Lower leg skin (tissue), 3 donors: ENCODE measurements at regions not wholly inside any gene's neighbourhood (a gene's known extent, or its start where the extent isn't known, plus 50 kb on each side); places are given as distances from the start of the nearest gene placed in this dataset.

ENCODE experiments used
- POLR2A ChIP-seq, 2 donors: fragments of 450-650 bp; IDR thresholded peaks; one replicate each; pipeline ENCODE4 v1.6.1; 2016 to 2017; ENCODE audit warnings: antibody characterized with exemption in 2 of 2, mild to moderate bottlenecking in 1 of 2, moderate library complexity in 1 of 2
- TF ChIP-seq, protein P1 (sequence below), 3 donors: fragments of 450-650 bp; IDR thresholded peaks; one replicate each; pipeline ENCODE4 v1.5.1; 2016; ENCODE audit warnings: antibody characterized with exemption in 3 of 3, mild to moderate bottlenecking in 3 of 3, moderate library complexity in 2 of 3

DNA sequence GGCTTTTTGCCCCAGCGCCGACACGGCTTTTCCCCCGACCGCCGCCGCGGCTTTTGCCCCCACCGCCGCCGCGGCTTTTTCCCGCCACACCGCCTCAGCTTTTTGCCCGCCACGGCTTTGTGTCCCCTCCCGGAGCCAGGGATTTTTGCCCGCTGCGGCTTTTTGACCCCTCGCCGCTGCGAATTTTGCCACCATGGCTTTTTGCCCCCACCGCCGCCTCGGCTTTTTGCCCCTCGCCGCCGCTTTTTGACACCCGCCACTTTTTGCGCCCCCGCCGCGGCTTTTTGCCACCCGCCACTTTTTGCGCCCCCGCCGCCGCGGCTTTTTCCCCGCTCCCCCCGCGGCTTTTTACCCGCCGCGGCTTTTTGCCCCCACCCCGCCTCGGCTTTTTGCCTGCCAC, 1342.5 kb downstream of the TP53TG3F start:
- TF ChIP-seq, protein P1, sequence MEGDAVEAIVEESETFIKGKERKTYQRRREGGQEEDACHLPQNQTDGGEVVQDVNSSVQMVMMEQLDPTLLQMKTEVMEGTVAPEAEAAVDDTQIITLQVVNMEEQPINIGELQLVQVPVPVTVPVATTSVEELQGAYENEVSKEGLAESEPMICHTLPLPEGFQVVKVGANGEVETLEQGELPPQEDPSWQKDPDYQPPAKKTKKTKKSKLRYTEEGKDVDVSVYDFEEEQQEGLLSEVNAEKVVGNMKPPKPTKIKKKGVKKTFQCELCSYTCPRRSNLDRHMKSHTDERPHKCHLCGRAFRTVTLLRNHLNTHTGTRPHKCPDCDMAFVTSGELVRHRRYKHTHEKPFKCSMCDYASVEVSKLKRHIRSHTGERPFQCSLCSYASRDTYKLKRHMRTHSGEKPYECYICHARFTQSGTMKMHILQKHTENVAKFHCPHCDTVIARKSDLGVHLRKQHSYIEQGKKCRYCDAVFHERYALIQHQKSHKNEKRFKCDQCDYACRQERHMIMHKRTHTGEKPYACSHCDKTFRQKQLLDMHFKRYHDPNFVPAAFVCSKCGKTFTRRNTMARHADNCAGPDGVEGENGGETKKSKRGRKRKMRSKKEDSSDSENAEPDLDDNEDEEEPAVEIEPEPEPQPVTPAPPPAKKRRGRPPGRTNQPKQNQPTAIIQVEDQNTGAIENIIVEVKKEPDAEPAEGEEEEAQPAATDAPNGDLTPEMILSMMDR (IDR thresholded peaks at IDR 0.05): no peak
- TF ChIP-seq POLR2A (IDR thresholded peaks at IDR 0.05): no peak
